ENCODE measurements at regions not wholly inside any gene's neighbourhood (a gene's known extent, or its start where the extent isn't known, plus 50 kb on each side); places are given as distances from the start of the nearest gene placed in this dataset.

DNA sequence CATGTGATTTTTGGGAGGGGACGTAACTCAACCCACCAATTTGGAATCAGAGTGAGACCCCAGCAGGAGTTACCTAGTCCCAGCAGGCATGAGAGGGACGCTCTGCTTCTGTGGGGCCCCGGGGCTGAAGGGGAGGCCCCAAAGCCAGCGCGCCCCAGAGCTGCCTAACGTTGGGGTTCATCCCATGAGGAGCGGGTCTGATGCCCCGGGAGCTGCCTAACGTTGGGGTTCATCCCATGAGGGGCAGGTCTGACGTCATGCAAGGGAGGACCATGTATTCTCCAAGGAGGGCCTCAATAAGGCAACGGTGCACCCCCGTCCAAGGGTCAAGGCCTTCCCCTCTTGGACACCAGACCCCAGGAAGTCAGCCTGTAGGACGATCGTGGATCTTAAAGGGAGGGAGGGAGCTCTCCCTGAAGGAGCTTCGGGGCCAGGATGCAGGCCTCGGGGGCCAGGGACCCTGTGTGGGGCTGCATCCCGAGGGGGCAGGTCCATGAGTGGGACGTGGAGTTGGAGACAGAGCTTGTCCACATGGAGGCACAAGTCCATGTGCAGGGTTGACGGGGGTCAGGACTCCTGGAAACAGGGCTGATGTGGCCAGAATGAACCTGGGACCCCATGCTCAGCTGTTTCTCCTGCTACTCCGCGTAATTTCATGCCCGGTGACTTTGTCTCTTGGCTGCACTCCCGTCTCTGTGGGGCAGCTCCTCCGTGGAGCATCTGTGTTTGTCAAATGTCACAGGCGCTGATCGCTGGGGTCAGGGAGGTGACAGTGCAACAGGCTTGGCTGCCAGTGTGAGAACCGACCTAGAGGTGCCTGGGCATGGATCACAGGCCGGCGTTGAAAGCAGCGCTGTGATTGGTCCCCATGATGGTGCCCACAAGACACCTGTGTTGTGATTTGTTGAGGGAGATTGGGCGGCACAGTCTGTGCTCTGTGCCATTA is 1029.1 kb downstream of the BRD1 start:
- TF ChIP-seq CTCF (IDR thresholded peaks at IDR 0.05) (no peak), TCF7L2 (IDR thresholded peaks at IDR 0.05; ENCODE audit: low read depth, low read length) (no peak), POLR2AphosphoS5 (IDR thresholded peaks at IDR 0.05; ENCODE audit: low read depth, low read length) (no peak), SIN3A (IDR thresholded peaks at IDR 0.05; ENCODE audit: borderline replicate concordance, insufficient read depth, low read depth, low read length) (no peak)
- TF ChIP-seq, protein P1, sequence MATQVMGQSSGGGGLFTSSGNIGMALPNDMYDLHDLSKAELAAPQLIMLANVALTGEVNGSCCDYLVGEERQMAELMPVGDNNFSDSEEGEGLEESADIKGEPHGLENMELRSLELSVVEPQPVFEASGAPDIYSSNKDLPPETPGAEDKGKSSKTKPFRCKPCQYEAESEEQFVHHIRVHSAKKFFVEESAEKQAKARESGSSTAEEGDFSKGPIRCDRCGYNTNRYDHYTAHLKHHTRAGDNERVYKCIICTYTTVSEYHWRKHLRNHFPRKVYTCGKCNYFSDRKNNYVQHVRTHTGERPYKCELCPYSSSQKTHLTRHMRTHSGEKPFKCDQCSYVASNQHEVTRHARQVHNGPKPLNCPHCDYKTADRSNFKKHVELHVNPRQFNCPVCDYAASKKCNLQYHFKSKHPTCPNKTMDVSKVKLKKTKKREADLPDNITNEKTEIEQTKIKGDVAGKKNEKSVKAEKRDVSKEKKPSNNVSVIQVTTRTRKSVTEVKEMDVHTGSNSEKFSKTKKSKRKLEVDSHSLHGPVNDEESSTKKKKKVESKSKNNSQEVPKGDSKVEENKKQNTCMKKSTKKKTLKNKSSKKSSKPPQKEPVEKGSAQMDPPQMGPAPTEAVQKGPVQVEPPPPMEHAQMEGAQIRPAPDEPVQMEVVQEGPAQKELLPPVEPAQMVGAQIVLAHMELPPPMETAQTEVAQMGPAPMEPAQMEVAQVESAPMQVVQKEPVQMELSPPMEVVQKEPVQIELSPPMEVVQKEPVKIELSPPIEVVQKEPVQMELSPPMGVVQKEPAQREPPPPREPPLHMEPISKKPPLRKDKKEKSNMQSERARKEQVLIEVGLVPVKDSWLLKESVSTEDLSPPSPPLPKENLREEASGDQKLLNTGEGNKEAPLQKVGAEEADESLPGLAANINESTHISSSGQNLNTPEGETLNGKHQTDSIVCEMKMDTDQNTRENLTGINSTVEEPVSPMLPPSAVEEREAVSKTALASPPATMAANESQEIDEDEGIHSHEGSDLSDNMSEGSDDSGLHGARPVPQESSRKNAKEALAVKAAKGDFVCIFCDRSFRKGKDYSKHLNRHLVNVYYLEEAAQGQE (IDR thresholded peaks at IDR 0.05; ENCODE audit: insufficient read depth in 1 of 2, low read depth in 2 of 2, low read length in 1 of 2) = no peak

Data from Panc1 (cell line).